ENCODE measurements at regions not wholly inside any gene's neighbourhood (a gene's known extent, or its start where the extent isn't known, plus 50 kb on each side); places are given as distances from the start of the nearest gene placed in this dataset.

GRCh38 chrX:45353456-45353855, 152.8 kb upstream of the DIPK2B start:
- no TSS peak for BruUV-seq (replicated peaks)
- ATAC-seq (no peak), DNase-seq (ENCODE audit: low read depth, low spot score) (no peak)
- ChIA-PET CTCF (no interaction called here), POLR2A (no interaction called here)
- Histone ChIP-seq H3K27me3 (ENCODE audit: control insufficient read depth, insufficient read depth, low read length) (no peaks in the 10 kb centered on the region), H3K27ac (ENCODE audit: low read length) (no peak overlapping the region), H3K36me3 (ENCODE audit: control insufficient read depth, insufficient read depth, low read length) (no peaks in the 10 kb centered on the region), H3K9me3 (ENCODE audit: control insufficient read depth, insufficient read depth, low read depth, low read length) (no peaks in the 10 kb centered on the region; the same call in 1 of the 2 replicates), H3K4me3 (ENCODE audit: low read depth in 2 of 2, low read length in 2 of 2) (no peak overlapping the region), H3K4me1 (ENCODE audit: control insufficient read depth, insufficient read depth, low read length) (no peaks in the 10 kb centered on the region)
- intact Hi-C loops (cut with micrococcal nuclease; ENCODE audit: unreplicated experiment), result no loop called here
- in situ Hi-C loops (cut with HindIII; ENCODE audit: low pct_unique_long_range_greater_than_20kb, low sequenced_read_pairs), result no loop called here
- no peak for TF ChIP-seq SIN3A (IDR thresholded peaks at IDR 0.05; ENCODE audit: borderline replicate concordance, insufficient read depth, low read depth, low read length)
- no peak for TF ChIP-seq REST (IDR thresholded peaks at IDR 0.05; ENCODE audit: insufficient read depth in 1 of 2, low read depth in 2 of 2, low read length in 1 of 2)
- TF ChIP-seq TCF7L2 (IDR thresholded peaks at IDR 0.05; ENCODE audit: low read depth, low read length), result no peak
- no peak for TF ChIP-seq CTCF (IDR thresholded peaks at IDR 0.05)
- no peak for TF ChIP-seq POLR2AphosphoS5 (IDR thresholded peaks at IDR 0.05; ENCODE audit: low read depth, low read length)

GRCh38 chrX:45352611-45353010, 151.9 kb upstream of the DIPK2B start:
- Histone ChIP-seq H3K9me3 (ENCODE audit: control insufficient read depth, insufficient read depth, low read depth, low read length) (no peaks in the 10 kb centered on the region; the same call in 1 of the 2 replicates), H3K4me1 (ENCODE audit: control insufficient read depth, insufficient read depth, low read length) (no peaks in the 10 kb centered on the region), H3K27me3 (ENCODE audit: control insufficient read depth, insufficient read depth, low read length) (no peaks in the 10 kb centered on the region), H3K4me3 (ENCODE audit: low read depth in 2 of 2, low read length in 2 of 2) (no peak overlapping the region), H3K27ac (ENCODE audit: low read length) (no peak overlapping the region), H3K36me3 (ENCODE audit: control insufficient read depth, insufficient read depth, low read length) (no peaks in the 10 kb centered on the region)
- DNase-seq (ENCODE audit: low read depth, low spot score), result no peak
- intact Hi-C loops (cut with micrococcal nuclease; ENCODE audit: unreplicated experiment) (no loop called here), in situ Hi-C loops (cut with HindIII; ENCODE audit: low pct_unique_long_range_greater_than_20kb, low sequenced_read_pairs) (no loop called here)
- TF ChIP-seq CTCF (IDR thresholded peaks at IDR 0.05) (no peak), POLR2AphosphoS5 (IDR thresholded peaks at IDR 0.05; ENCODE audit: low read depth, low read length) (no peak), REST (IDR thresholded peaks at IDR 0.05; ENCODE audit: insufficient read depth in 1 of 2, low read depth in 2 of 2, low read length in 1 of 2) (no peak), TCF7L2 (IDR thresholded peaks at IDR 0.05; ENCODE audit: low read depth, low read length) (no peak), SIN3A (IDR thresholded peaks at IDR 0.05; ENCODE audit: borderline replicate concordance, insufficient read depth, low read depth, low read length) (no peak)
- ChIA-PET POLR2A (no interaction called here), CTCF (no interaction called here)
- no TSS peak for BruUV-seq (replicated peaks)
- ATAC-seq, result no peak

Data from Panc1 (cell line).